Activated CD8-positive, alpha-beta memory T cell treated with anti-CD3 and anti-CD28 coated beads for 4 hours (primary cell): ENCODE measurements at regions not wholly inside any gene's neighbourhood (a gene's known extent, or its start where the extent isn't known, plus 50 kb on each side); places are given as distances from the start of the nearest gene placed in this dataset.
"Not testable (repeated sequence)": the region's sequence is repeated elsewhere in the genome, so short reads cannot be mapped to it uniquely, and the experiment has no call there.

Source experiments
- DNase-seq, 2 donors: peaks; one replicate each; pipeline ENCODE4 v3.0.0-alpha.2; 2020; ENCODE audit warnings: low read depth in 2 of 2

GRCh38 chr5:99019812-99020697, 91.2 kb upstream of the CHD1 start:
- DNase-seq: no peak

GRCh38 chr5:99019254-99019653, 90.4 kb upstream of the CHD1 start:
- DNase-seq: no peak

- no peak for DNase-seq
Measured at GRCh38 chr5:99010294-99010693, 81.5 kb upstream of the CHD1 start.

GRCh38 chr5:99008009-99008408, 79.2 kb upstream of the CHD1 start:
- not testable (repeated sequence) for DNase-seq

GRCh38 chr5:99005506-99005905, 76.7 kb upstream of the CHD1 start:
- DNase-seq: no peak

- DNase-seq: no peak
Measured at GRCh38 chr5:99004960-99005359, 76.2 kb upstream of the CHD1 start.

- no peak for DNase-seq
Measured at GRCh38 chr5:99000876-99001275, 72.1 kb upstream of the CHD1 start.

GRCh38 chr5:99000221-99000620, 71.4 kb upstream of the CHD1 start:
- no peak for DNase-seq

- DNase-seq: no peak
Measured at GRCh38 chr5:98999631-99000030, 70.8 kb upstream of the CHD1 start.

GRCh38 chr5:98997000-98997399, 68.2 kb upstream of the CHD1 start:
- no peak for DNase-seq

- no peak for DNase-seq
Measured at GRCh38 chr5:98994611-98995010, 65.8 kb upstream of the CHD1 start.

- DNase-seq: no peak
Measured at GRCh38 chr5:98993512-98993911, 64.7 kb upstream of the CHD1 start.

GRCh38 chr5:98992552-98992951, 63.7 kb upstream of the CHD1 start:
- no peak for DNase-seq

- DNase-seq: no peak
Measured at GRCh38 chr5:98989727-98990126, 60.9 kb upstream of the CHD1 start.

GRCh38 chr5:98986587-98986986, 57.8 kb upstream of the CHD1 start:
- DNase-seq: no peak

GRCh38 chr5:98982880-98983279, 54.1 kb upstream of the CHD1 start:
- DNase-seq: no peak
